Loucy (cell line): ENCODE measurements at regions not wholly inside any gene's neighbourhood (a gene's known extent, or its start where the extent isn't known, plus 50 kb on each side); places are given as distances from the start of the nearest gene placed in this dataset.

Experiments
- CTCF ChIP-seq: fragments of 200-600 bp; sonication (generic); conservative IDR thresholded peaks from 2 replicates; pipeline ENCODE4 v1.5.1; 2014; ENCODE audit warnings: mild to moderate bottlenecking, antibody characterized with exemption, low read length
- EZH2phosphoT487 ChIP-seq: fragments of 200-600 bp; IDR thresholded peaks from 2 replicates; pipeline ENCODE4 v1.6.1; 2018; ENCODE audit warnings: antibody characterized with exemption, mild to moderate bottlenecking, moderate library complexity, borderline replicate concordance

- TF ChIP-seq CTCF: no peak
- no peak for TF ChIP-seq EZH2phosphoT487
Observed at GRCh38 chr13:87536499-87536898, 134.7 kb upstream of the SLITRK5 start.
